HFFc6 (cell line): ENCODE measurements at regions not wholly inside any gene's neighbourhood (a gene's known extent, or its start where the extent isn't known, plus 50 kb on each side); places are given as distances from the start of the nearest gene placed in this dataset.

Experiments
- DNase-seq: peaks from one replicate; pipeline ENCODE4 v3.0.0-alpha.2; 2018
- H3K27ac Mint-ChIP-seq: 2 replicates; pipeline ENCODE4 v1.8.0; 2020; ENCODE audit warnings: mild to moderate bottlenecking, mixed read lengths
- H3K27me3 Mint-ChIP-seq: 2 replicates; pipeline ENCODE4 v1.8.0; 2021; ENCODE audit warnings: mild to moderate bottlenecking, moderate library complexity, mixed read lengths; ENCODE audit not compliant: insufficient read depth
- H3K36me3 Mint-ChIP-seq: 2 replicates; pipeline ENCODE4 v1.8.0; 2021; ENCODE audit warnings: low read depth, mixed read lengths
- H3K4me1 Mint-ChIP-seq: 2 replicates; pipeline ENCODE4 v1.8.0; 2020; ENCODE audit warnings: low read depth, mixed read lengths
- H3K4me3 Mint-ChIP-seq: 2 replicates; pipeline ENCODE4 v1.8.0; 2020; ENCODE audit warnings: mild to moderate bottlenecking, moderate library complexity, mixed read lengths
- H3K9me3 Mint-ChIP-seq: 2 replicates; pipeline ENCODE4 v1.8.0; 2020; ENCODE audit warnings: mild to moderate bottlenecking, mixed read lengths
- CTCF ChIP-seq: fragments of 200-600 bp; sonication (generic); IDR thresholded peaks from 2 replicates; pipeline ENCODE4 v1.5.0; 2021; ENCODE audit warnings: antibody characterized with exemption, mild to moderate bottlenecking

- DNase-seq, result no peak
- H3K4me3 Mint-ChIP-seq, result no peak overlapping the region
- H3K9me3 Mint-ChIP-seq, result no peaks in the 10 kb centered on the region; the same call in 1 of the 2 replicates
- no peak overlapping the region for H3K27ac Mint-ChIP-seq
- H3K4me1 Mint-ChIP-seq, result no peaks in the 10 kb centered on the region
- H3K36me3 Mint-ChIP-seq, result no peaks in the 10 kb centered on the region
- peaks cover 7% of the 10 kb centered on the region for H3K27me3 Mint-ChIP-seq
- no peak for TF ChIP-seq CTCF
Measured at GRCh38 chr6:15037253-15037652, 208.6 kb upstream of the JARID2 start.

- Mint-ChIP-seq H3K27me3 (peaks cover 7% of the 10 kb centered on the region), H3K4me3 (no peak overlapping the region), H3K4me1 (no peaks in the 10 kb centered on the region), H3K9me3 (no peaks in the 10 kb centered on the region; the same call in 1 of the 2 replicates), H3K36me3 (no peaks in the 10 kb centered on the region), H3K27ac (no peak overlapping the region)
- no peak for TF ChIP-seq CTCF
- no peak for DNase-seq
Measured at GRCh38 chr6:15038013-15038791, 207.7 kb upstream of the JARID2 start.

- no peak for TF ChIP-seq CTCF
- peaks cover 5% of the 10 kb centered on the region for H3K27me3 Mint-ChIP-seq
- no peaks in the 10 kb centered on the region for H3K9me3 Mint-ChIP-seq
- no peak for DNase-seq
- H3K36me3 Mint-ChIP-seq, result no peaks in the 10 kb centered on the region
- H3K4me3 Mint-ChIP-seq, result no peak overlapping the region
- H3K27ac Mint-ChIP-seq, result no peak overlapping the region
- H3K4me1 Mint-ChIP-seq, result no peaks in the 10 kb centered on the region
Measured at GRCh38 chr6:15039136-15039535, 206.7 kb upstream of the JARID2 start.

GRCh38 chr6:15042938-15043337 is 202.9 kb upstream of the JARID2 start:
- DNase-seq, result no peak
- no peak for TF ChIP-seq CTCF
- no peak overlapping the region for H3K27ac Mint-ChIP-seq
- H3K4me1 Mint-ChIP-seq, result no peaks in the 10 kb centered on the region
- no peak overlapping the region for H3K4me3 Mint-ChIP-seq
- no peaks in the 10 kb centered on the region for H3K36me3 Mint-ChIP-seq
- H3K27me3 Mint-ChIP-seq, result peaks cover 3% of the 10 kb centered on the region
- H3K9me3 Mint-ChIP-seq, result no peaks in the 10 kb centered on the region

GRCh38 chr6:15044146-15044882 is 201.6 kb upstream of the JARID2 start:
- peaks cover 3% of the 10 kb centered on the region for H3K27me3 Mint-ChIP-seq
- no peak overlapping the region for H3K27ac Mint-ChIP-seq
- H3K36me3 Mint-ChIP-seq, result no peaks in the 10 kb centered on the region
- H3K4me1 Mint-ChIP-seq, result no peaks in the 10 kb centered on the region
- TF ChIP-seq CTCF, result no peak
- no peak overlapping the region for H3K4me3 Mint-ChIP-seq
- H3K9me3 Mint-ChIP-seq, result no peaks in the 10 kb centered on the region
- no peak for DNase-seq
